ENCODE measurements at regions not wholly inside any gene's neighbourhood (a gene's known extent, or its start where the extent isn't known, plus 50 kb on each side); places are given as distances from the start of the nearest gene placed in this dataset.

DNA sequence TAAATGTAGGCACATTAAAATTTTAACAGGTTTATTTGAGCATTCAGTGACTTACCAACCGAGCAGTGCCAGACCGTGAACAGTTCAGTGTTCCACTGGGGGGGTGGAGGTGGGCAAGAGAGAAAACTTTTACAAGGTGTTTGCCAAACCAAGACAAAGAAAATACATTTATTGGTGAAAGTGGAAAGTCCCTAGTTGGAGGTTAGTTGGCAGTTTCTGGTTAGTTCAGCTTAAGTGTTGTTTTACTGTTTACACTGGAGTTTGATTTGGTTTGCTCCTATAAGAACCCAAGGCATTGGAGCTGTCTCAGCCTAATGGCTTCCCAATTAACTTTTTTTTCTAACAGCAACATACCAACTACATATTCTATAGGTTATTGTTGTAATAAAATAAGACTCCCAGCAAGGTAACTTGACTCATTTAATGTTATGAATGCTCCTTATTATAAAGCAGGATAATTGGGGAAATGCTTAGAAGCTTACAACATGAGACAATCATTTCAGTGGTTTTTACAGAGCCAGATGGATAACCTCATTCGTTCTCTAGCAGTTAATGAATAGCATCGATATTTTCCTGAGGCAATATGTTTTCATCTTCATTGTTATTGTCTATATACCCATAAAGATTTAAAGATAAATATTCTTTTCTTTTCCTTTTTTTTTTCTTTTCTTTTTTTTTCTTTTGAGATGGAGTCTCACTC is 115.8 kb downstream of the ETNK1 start:
- TF ChIP-seq POLR2A (IDR thresholded peaks at IDR 0.05) = no peak
- TF ChIP-seq, protein P1, sequence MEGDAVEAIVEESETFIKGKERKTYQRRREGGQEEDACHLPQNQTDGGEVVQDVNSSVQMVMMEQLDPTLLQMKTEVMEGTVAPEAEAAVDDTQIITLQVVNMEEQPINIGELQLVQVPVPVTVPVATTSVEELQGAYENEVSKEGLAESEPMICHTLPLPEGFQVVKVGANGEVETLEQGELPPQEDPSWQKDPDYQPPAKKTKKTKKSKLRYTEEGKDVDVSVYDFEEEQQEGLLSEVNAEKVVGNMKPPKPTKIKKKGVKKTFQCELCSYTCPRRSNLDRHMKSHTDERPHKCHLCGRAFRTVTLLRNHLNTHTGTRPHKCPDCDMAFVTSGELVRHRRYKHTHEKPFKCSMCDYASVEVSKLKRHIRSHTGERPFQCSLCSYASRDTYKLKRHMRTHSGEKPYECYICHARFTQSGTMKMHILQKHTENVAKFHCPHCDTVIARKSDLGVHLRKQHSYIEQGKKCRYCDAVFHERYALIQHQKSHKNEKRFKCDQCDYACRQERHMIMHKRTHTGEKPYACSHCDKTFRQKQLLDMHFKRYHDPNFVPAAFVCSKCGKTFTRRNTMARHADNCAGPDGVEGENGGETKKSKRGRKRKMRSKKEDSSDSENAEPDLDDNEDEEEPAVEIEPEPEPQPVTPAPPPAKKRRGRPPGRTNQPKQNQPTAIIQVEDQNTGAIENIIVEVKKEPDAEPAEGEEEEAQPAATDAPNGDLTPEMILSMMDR (IDR thresholded peaks at IDR 0.05) = no peak

All from testis (tissue), 2 donors.